A549 (cell line): ENCODE measurements at regions not wholly inside any gene's neighbourhood (a gene's known extent, or its start where the extent isn't known, plus 50 kb on each side); places are given as distances from the start of the nearest gene placed in this dataset.

Experiments
- ATAC-seq, 2 experiments: fragments of 200-7000 bp in 1 of 2; fragments of >200 bp in 1 of 2; cut with Nextera tagmentation in 1 of 2; cut with Tn5 transposase in 1 of 2; 3 replicates each; pipeline versions ENCODE4 v1.8.0 to v1.9.1; 2018 to 2020; ENCODE audit warnings: mild to moderate bottlenecking in 1 of 2, moderate library complexity in 1 of 2
- CTCF ChIA-PET: fragments of 300-600 bp; sonication (Branson Sonifier 250); formaldehyde crosslinking; extraction: SDS; loops from one replicate; lab custom pipeline; 2021; ENCODE audit warnings: antibody characterized with exemption, inconsistent platforms; lab: Yijun Ruan, JAX
- POLR2A ChIA-PET: fragments of 350-600 bp; formaldehyde crosslinking; extraction: SDS; loops from one replicate; lab custom pipeline; 2021; ENCODE audit warnings: antibody characterized with exemption, inconsistent platforms; lab: Yijun Ruan, JAX
- DNase-seq, 2 experiments: peaks; one replicate each; pipeline versions ENCODE4 v3.0.0 to v3.0.0-alpha.2; 2011 to 2016; ENCODE audit warnings: low read depth in 1 of 2, low spot score in 1 of 2
- FAIRE-seq: peaks from 2 replicates; lab custom pipeline; 2011; peaks lifted over from hg19 to GRCh38; lab: Jason Lieb, UNC
- H3K27ac ChIP-seq, 2 experiments: fragments of >200 bp; sonication (Bioruptor Twin); formaldehyde crosslinking; 3 replicates each; pipeline ENCODE4 v1.5.1; 2016 to 2017
- H3K4me1 ChIP-seq: fragments of >200 bp; sonication (Bioruptor Twin); formaldehyde crosslinking; 3 replicates; pipeline ENCODE4 v1.6.1; 2016
- H3K4me2 ChIP-seq: fragments of >200 bp; sonication (Bioruptor Twin); formaldehyde crosslinking; 3 replicates; pipeline ENCODE4 v1.6.1; 2016
- H3K4me3 ChIP-seq: fragments of >200 bp; sonication (Bioruptor Twin); formaldehyde crosslinking; 3 replicates; pipeline ENCODE4 v1.5.1; 2016
- H3K9me3 ChIP-seq: fragments of >200 bp; sonication (Bioruptor Twin); formaldehyde crosslinking; 3 replicates; pipeline ENCODE4 v1.6.1; 2016
- BHLHE40 ChIP-seq: IDR thresholded peaks from 2 replicates; pipeline ENCODE4 v1.6.1; 2012; ENCODE audit warnings: low read depth, low read length, inconsistent platforms
- CBX2 ChIP-seq: fragments of 200-600 bp; sonication (generic); IDR thresholded peaks from 2 replicates; pipeline ENCODE4 v1.6.1; 2016; ENCODE audit warnings: low read depth, mild to moderate bottlenecking, borderline replicate concordance
- CEBPB ChIP-seq, 2 experiments: fragments of >200 bp in 1 of 2; sonication (Bioruptor Twin) in 1 of 2; formaldehyde crosslinking in 1 of 2; IDR thresholded peaks; 2 replicates each; pipeline ENCODE4 v1.6.1; 2012 to 2016
- EHF ChIP-seq: fragments of 250-450 bp; sonication (Bioruptor Pico); IDR thresholded peaks from 2 replicates; pipeline ENCODE4 v1.5.0; 2020; ENCODE audit warnings: mild to moderate bottlenecking
- ELK1 ChIP-seq: fragments of 150-350 bp; IDR thresholded peaks from 2 replicates; pipeline ENCODE4 v1.6.1; 2014; ENCODE audit warnings: low read depth, mild to moderate bottlenecking, low read length
- EP300 ChIP-seq, 2 experiments: fragments of >200 bp; sonication (Bioruptor Twin); formaldehyde crosslinking; IDR thresholded peaks; 2 replicates in 1 of 2; 3 replicates in 1 of 2; pipeline ENCODE4 v1.6.1; 2016 to 2017
- ESRRA ChIP-seq: fragments of 150-350 bp; IDR thresholded peaks from 2 replicates; pipeline ENCODE4 v1.6.1; 2014; ENCODE audit warnings: mild to moderate bottlenecking, low read length, borderline replicate concordance
- FOSL2 ChIP-seq, 2 experiments: fragments of 450-650 bp in 1 of 2; fragments of >200 bp in 1 of 2; sonication (Bioruptor Twin) in 1 of 2; formaldehyde crosslinking; IDR thresholded peaks; 2 replicates each; pipeline versions ENCODE4 v1.5.0 to v1.6.1; 2016 to 2020; ENCODE audit warnings: mild to moderate bottlenecking in 1 of 2, moderate library complexity in 1 of 2
- FOXS1 ChIP-seq: fragments of 250-450 bp; sonication (Bioruptor Pico); IDR thresholded peaks from 2 replicates; pipeline ENCODE4 v1.5.0; 2020; ENCODE audit warnings: mild to moderate bottlenecking, moderate library complexity
- HES2 ChIP-seq: fragments of >200 bp; sonication (Bioruptor Twin); formaldehyde crosslinking; IDR thresholded peaks from 2 replicates; pipeline ENCODE4 v1.6.1; 2016
- HEYL ChIP-seq: fragments of 250-450 bp; sonication (Bioruptor Pico); IDR thresholded peaks from 2 replicates; pipeline ENCODE4 v1.8.0; 2021; ENCODE audit warnings: mild to moderate bottlenecking, moderate library complexity
- HMGXB4 ChIP-seq: fragments of 250-450 bp; sonication (Bioruptor Pico); IDR thresholded peaks from 2 replicates; pipeline ENCODE4 v1.5.0; 2021; ENCODE audit warnings: mild to moderate bottlenecking, moderate library complexity, borderline replicate concordance
- HOXA7 ChIP-seq: fragments of 250-450 bp; sonication (Bioruptor Pico); IDR thresholded peaks from 2 replicates; pipeline ENCODE4 v1.5.0; 2020; ENCODE audit warnings: mild to moderate bottlenecking, moderate library complexity
- JUN ChIP-seq, 2 experiments: fragments of >200 bp; sonication (Bioruptor Twin); formaldehyde crosslinking; IDR thresholded peaks; 2 replicates in 1 of 2; 3 replicates in 1 of 2; pipeline ENCODE4 v1.6.1; 2016 to 2017
- KDM1A ChIP-seq: fragments of 200-600 bp; sonication (generic); IDR thresholded peaks from 2 replicates; pipeline ENCODE4 v1.6.1; 2016; ENCODE audit warnings: low read depth, mild to moderate bottlenecking
- MAFK ChIP-seq: fragments of 450-650 bp; IDR thresholded peaks from 2 replicates; pipeline ENCODE4 v1.6.1; 2014; ENCODE audit not compliant: partially characterized antibody
- MAX ChIP-seq: IDR thresholded peaks from 2 replicates; pipeline ENCODE4 v1.6.1; 2012
- MAZ ChIP-seq: fragments of 150-350 bp; IDR thresholded peaks from 2 replicates; pipeline ENCODE4 v1.6.1; 2014; ENCODE audit warnings: antibody characterized with exemption, low read depth, low read length, borderline replicate concordance
- NFE2L2 ChIP-seq: fragments of 150-350 bp; conservative IDR thresholded peaks from 2 replicates; pipeline ENCODE4 v1.6.1; 2014; ENCODE audit warnings: low read length
- NPAS2 ChIP-seq: fragments of 250-450 bp; sonication (Bioruptor Pico); IDR thresholded peaks from 2 replicates; pipeline ENCODE4 v1.8.0; 2022; ENCODE audit warnings: mild to moderate bottlenecking, moderate library complexity, borderline replicate concordance
- NR3C1 ChIP-seq: fragments of >200 bp; sonication (Bioruptor Twin); formaldehyde crosslinking; IDR thresholded peaks from 3 replicates; pipeline ENCODE4 v1.6.1; 2017
- PBX3 ChIP-seq: IDR thresholded peaks from 2 replicates; pipeline ENCODE4 v1.6.1; 2012
- RARB ChIP-seq: fragments of 250-450 bp; sonication (Bioruptor Pico); IDR thresholded peaks from 2 replicates; pipeline ENCODE4 v1.8.0; 2021; ENCODE audit warnings: mild to moderate bottlenecking, moderate library complexity
- REST ChIP-seq: fragments of 200-600 bp; sonication (generic); IDR thresholded peaks from 2 replicates; pipeline ENCODE4 v1.6.1; 2016; ENCODE audit warnings: antibody characterized with exemption, mild to moderate bottlenecking, moderate library complexity
- SREBF2 ChIP-seq: fragments of 450-650 bp; IDR thresholded peaks from 2 replicates; pipeline ENCODE4 v1.6.1; 2014; ENCODE audit warnings: mild to moderate bottlenecking, moderate library complexity
- TP53 ChIP-seq: fragments of 250-450 bp; sonication (Bioruptor Pico); IDR thresholded peaks from 2 replicates; pipeline ENCODE4 v1.5.0; 2021; ENCODE audit warnings: mild to moderate bottlenecking, moderate library complexity
- ZNF302 ChIP-seq: fragments of 250-450 bp; sonication (Bioruptor Pico); IDR thresholded peaks from 2 replicates; pipeline ENCODE4 v1.9.0; 2021; ENCODE audit warnings: inconsistent platforms, mild to moderate bottlenecking, moderate library complexity
- ZSCAN20 ChIP-seq: fragments of 250-450 bp; sonication (Bioruptor Pico); IDR thresholded peaks from 2 replicates; pipeline ENCODE4 v1.8.0; 2022; ENCODE audit warnings: mild to moderate bottlenecking, moderate library complexity
- WGBS: methylation state at CpG from one replicate; pipeline ENCODE4 v1.1.6; 2017; ENCODE audit errors: missing lambda C conversion rate; 5-methylcytosine and 5-hydroxymethylcytosine counted together

- TF ChIP-seq ZNF302 (no peak), EHF (CRISPR knock-in tag) (no peak)
Observed at GRCh38 chr4:138561276-138561880, 319.2 kb upstream of the SLC7A11 start (continued).

GRCh38 chr4:138560448-138560847, 318.3 kb upstream of the SLC7A11 start:
- FAIRE-seq, result no peak
- H3K27ac ChIP-seq, result no peak overlapping the region
- no peak for ATAC-seq
- CTCF ChIA-PET, result no interaction called here
- WGBS, result 97% methylated on average over 6 of the region's 21 CpGs
- no peaks in the 10 kb centered on the region for H3K4me1 ChIP-seq
- DNase-seq, result no peak
- no peaks in the 10 kb centered on the region for H3K9me3 ChIP-seq
- no peak overlapping the region for H3K4me2 ChIP-seq
- no peak for TF ChIP-seq KDM1A
- no peak for TF ChIP-seq ELK1
- no peak for TF ChIP-seq ESRRA
- TF ChIP-seq NFE2L2, result no peak
- no peak for TF ChIP-seq HMGXB4 (CRISPR knock-in tag)
- no peak for TF ChIP-seq CEBPB (IDR thresholded peaks at IDR 0.05)
- no peak for TF ChIP-seq ZSCAN20
- no peak for TF ChIP-seq HEYL (CRISPR knock-in tag)
- no peak for TF ChIP-seq NPAS2 (CRISPR knock-in tag)
- TF ChIP-seq FOXS1, result no peak
- no peak for TF ChIP-seq RARB
- TF ChIP-seq HES2, result no peak
- no peak for TF ChIP-seq EP300 (IDR thresholded peaks at IDR 0.05)
- TF ChIP-seq SREBF2, result no peak
- TF ChIP-seq JUN (IDR thresholded peaks at IDR 0.05), result no peak
- TF ChIP-seq HOXA7 (CRISPR knock-in tag), result no peak
- TF ChIP-seq MAX, result no peak
- no peak for TF ChIP-seq TP53 (CRISPR knock-in tag)
- no peak overlapping the region for H3K4me3 ChIP-seq
- POLR2A ChIA-PET, result no interaction called here

- Histone ChIP-seq H3K9me3 (no peaks in the 10 kb centered on the region), H3K4me2 (no peak overlapping the region), H3K4me1 (no peaks in the 10 kb centered on the region), H3K4me3 (no peak overlapping the region), H3K27ac (no peak overlapping the region)
- no peak for ATAC-seq
- no peak for DNase-seq
- ChIA-PET POLR2A (interaction anchor here (0.6 kb wide), 1 partner anchor 89 kb away, joined by 5 read pairs; no protein-coding TSS in a partner anchor), CTCF (no interaction called here)
- WGBS, result 90% methylated on average over 1 of the region's 1 CpG
- no peak for FAIRE-seq
- TF ChIP-seq NR3C1 (no peak), RARB (no peak), CEBPB (IDR thresholded peaks at IDR 0.05) (no peak), CBX2 (no peak), MAX (no peak), FOXS1 (no peak), MAFK (no peak), REST (no peak), FOSL2 (IDR thresholded peaks at IDR 0.05) (no peak), FOSL2 (CRISPR knock-in tag; IDR thresholded peaks at IDR 0.05) (no peak), ZNF302 (no peak), ESRRA (no peak), PBX3 (no peak), BHLHE40 (no peak), MAZ (no peak)
Observed at GRCh38 chr4:138558886-138559285, 316.7 kb upstream of the SLC7A11 start.
